Activated naive CD4-positive, alpha-beta T cell (primary cell): ENCODE measurements at regions not wholly inside any gene's neighbourhood (a gene's known extent, or its start where the extent isn't known, plus 50 kb on each side); places are given as distances from the start of the nearest gene placed in this dataset.
"Not testable (repeated sequence)": the region's sequence is repeated elsewhere in the genome, so short reads cannot be mapped to it uniquely, and the experiment has no call there.

ENCODE experiments used
- DNase-seq, 4 experiments: peaks; one replicate each; lab custom pipeline; 2025; lab: John Stamatoyannopoulos, UW

DNA sequence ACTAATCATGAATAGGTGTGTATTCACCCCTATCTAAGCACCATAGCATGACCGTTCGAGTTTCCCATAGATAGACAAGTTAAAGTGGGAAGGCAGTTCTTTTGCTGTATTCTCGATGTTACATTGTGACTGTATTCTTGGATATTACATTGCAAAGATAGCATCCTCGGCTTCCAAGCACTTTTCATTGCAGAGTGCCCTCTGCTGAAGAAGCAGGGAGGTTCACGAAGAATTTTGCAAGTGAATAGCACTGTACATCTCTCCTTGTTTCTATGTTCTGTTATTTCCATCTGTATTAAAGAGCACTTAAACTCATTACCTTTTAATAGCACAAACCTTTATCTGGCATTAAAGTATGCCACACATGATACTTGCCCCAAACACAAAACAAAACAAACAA lies 426.7 kb upstream of the ARX start:
- DNase-seq: no peak

DNA sequence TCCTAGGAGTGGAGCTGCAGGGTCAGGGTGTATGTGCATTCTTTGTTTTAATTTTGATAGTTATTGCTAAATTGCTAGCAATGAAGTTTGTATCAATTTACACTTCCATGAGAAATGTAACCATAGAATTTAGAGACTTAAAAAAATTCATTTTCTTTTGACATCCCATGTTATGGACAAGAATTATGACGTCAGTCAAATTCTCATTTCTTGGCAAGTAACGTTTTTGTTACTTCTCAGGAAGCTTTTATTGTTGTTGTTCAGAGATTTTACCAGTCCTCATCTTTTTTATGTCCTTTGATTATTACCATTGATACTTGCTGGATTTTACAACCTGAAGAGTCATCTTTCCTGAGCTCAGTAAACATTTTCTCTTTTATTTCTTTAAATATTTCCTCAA lies 417.5 kb upstream of the ARX start:
- no peak for DNase-seq

DNA sequence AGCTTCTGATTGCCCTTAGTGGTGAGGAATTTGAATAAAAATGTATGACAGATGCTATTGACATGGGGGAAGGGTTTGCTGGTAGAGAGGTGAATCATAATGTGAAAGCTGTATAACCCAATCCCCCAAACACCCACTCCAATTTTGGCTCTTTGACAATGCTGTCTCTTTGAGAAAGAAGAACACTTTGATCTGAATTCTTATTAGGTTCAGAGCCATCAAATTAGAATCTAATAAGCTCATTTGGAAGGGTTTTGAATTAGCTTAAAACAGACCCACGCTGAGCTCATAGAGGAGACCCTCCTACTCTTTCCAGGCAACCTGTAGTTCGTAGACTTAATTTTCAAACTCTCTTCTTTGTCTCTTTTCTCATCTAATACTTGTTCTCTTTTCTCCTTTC lies 416.6 kb upstream of the ARX start:
- no peak for DNase-seq

DNA sequence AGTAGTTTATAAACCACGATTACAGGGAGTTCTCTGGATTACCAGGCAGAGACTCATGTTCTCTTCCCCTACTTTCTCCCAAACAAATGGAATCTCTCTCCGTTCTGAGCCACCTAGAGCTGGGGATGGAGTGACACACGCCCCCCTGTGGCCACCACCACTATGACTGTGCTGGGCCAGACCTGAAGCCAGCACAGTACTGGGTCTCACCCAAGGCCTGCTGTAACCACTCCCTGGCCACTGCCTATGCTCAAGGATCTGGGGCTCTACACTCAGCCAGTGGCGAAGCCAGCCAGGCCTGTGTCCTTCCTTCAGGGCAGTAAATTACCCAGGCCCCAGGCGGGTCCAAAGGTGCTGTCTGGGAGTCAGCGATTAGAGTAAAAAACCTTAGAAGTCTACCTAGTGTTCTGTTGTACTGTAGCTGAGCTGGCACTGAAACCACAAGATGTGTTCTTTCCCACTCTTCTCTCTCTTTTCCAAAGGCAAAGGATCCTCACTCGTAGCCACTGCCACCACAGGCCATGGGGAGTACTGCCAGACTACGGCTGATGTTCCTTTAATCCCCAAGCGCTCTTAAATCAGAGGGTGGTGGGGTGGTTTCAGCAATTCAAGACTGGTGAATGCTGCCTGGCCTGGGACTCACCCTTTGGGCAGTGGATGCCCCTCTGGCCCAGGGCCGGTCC lies 412.2 kb upstream of the ARX start:
- DNase-seq: no peak

DNA sequence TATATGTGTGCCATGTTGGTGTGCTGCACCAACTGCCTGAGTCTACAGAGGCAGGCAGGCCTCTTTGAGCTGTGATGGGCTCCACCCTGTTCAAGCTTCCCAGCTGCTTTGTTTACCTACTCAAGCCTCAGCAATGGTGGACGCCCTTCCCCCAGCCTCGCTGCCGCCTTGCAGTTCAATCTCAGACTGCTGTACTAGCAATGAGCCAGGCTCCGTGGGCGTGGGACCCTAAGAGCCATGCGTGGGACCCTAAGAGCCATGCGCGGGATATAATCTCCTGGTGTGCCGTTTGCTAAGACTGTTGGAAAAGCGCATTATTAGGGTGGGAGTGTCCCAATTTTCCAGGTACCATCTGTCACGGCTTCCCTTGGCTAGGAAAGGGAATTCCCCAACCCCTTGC lies 388.4 kb upstream of the ARX start:
- not testable (repeated sequence) for DNase-seq

DNA sequence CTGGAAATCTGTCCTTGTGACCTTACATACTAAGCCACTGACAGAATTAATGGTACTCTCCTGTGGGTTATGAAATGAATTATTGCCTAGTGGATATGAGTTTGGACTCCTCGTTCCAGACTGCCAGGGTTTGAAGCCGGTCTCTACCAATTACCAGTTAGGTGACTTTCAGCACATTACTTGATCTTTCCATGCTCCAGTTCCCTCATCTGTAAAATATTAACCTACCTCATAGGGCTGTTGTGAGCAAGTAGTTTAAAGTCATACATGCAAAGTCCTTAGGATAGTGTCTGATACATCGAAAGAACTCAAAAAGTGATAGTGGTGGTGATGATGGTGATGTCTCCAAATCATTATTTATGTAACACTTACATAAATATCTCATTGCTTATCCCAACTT lies 373.5 kb upstream of the ARX start:
- no peak for DNase-seq

DNA sequence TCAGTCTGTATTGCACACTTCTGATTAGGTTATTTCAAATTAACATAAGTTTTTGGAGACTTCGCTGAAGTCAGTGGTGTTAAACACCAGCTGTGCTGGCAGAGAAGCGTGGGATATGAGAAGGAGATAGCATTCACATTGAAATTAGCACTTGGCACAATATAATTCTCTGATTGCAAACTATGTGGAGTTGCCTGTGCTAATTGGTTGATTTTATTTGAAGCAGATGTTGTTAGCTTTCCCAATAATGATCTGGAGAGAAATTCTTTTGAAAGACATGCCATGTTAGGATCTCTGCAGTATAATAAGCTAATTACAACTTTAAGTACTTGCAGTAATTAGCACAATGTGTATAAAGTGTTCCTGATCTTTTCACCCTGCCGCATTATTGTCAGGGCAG lies 367.4 kb upstream of the ARX start:
- no peak for DNase-seq

DNA sequence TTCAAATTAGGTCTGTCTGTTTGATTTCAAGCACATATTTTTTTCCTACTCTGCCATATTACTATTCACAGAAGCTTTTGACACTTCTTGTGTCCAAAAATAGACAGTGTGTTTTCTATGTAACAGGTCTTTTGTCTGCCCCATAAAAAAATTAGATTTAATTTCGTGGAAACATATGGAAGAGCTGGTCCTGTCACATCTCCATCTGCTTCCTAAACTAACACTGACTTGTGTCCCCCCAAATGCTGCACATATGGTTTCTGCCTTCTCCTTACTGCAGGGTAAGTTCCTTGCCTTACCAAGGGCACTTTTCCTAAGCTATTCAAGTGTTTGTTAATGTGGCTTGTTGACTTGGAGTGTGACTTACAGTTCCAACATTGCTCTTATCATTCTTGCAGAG lies 340.7 kb upstream of the ARX start:
- DNase-seq: no peak

DNA sequence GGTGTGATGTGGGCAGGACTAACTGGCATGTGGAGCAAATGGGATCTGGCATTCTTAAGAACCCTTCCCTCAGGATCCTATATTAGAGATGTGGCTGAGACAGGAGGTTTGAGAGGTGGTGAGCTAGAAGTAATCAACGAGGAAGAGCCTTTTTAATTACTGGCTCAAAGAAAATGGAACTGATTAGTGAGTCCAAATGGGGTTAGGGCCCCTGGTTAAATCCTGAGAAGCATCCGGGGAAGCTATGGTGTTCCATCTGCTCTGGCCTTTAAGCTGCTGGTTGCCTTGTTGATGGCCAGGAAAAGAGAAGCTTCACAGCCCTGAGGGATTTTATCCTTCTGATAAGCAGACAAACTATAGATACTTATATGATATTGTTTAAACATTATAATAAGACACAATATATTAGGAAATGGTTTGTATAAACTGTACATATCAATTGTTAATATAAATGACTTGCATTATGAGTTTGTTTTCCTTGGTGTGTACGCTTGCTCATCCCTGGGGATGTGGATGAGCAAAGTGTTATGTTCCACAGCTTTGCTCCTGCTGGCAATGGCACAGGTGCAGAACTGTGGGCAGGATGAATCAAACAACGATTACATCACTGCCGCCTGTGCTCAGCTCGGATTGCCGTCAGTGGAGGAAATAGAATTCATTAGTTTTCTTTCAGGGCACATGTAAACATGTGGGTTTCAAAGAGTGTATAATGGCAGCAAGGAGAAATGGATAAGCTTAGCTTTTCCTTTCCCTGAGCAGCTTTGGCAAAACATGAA lies 328.6 kb upstream of the ARX start:
- no peak for DNase-seq

DNA sequence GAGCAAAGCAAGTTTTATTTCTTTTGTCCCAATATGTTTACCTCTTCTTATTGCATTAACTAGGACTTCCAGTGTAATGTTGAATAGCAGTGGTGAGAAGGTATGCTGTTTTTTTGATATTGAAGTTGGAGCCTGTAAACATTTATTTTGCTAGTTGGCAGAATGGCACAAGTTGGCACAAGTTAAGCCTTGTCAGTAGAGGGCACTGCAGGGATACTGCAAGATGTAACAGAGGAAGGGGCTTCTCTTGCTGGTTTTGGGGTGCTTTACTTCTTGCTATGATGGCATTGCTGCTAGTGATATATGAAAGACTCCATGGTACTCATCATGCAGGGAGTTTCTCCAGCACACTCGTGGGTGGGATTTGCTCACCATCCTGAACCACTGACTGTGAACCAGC lies 327.3 kb upstream of the ARX start:
- DNase-seq: no peak

DNA sequence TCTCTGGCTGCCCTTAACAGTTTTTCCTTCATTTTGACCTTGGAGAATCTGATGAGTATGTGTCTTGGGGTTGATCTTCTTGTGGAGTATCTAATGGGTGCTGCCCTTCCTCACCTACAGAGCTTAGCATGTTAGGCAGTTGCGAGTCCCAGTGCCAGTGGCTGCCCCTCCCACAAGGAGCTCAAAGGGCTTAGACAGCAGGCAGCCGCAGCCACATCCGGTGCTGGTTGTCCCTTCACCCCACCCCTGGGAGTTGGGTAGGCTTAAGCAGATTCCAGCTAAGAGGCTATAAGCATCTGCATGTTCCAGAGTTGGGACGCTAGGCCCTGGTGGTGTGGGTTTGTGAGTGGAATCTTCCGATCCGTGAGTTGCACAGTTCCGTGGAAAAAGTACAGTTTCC lies 322.1 kb upstream of the ARX start:
- no peak for DNase-seq

DNA sequence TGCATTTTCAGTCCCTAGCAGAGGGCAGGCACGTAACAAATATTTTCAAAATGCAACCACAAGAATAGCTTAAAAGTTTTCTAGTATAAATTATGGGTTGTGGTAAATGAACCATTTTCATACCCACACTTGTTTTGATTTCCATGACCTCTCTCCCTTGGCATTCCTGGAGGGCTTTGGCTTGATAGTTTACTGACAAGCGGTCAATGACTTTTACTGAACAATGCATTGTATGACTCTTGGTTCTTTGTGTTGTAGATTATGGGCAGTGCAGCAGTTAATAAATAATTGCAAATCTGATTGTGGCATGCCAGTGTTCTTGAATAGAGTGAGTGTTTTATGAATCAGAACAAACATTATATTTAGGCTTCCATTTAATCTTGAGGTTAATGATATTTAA lies 285.2 kb upstream of the ARX start:
- DNase-seq: no peak

DNA sequence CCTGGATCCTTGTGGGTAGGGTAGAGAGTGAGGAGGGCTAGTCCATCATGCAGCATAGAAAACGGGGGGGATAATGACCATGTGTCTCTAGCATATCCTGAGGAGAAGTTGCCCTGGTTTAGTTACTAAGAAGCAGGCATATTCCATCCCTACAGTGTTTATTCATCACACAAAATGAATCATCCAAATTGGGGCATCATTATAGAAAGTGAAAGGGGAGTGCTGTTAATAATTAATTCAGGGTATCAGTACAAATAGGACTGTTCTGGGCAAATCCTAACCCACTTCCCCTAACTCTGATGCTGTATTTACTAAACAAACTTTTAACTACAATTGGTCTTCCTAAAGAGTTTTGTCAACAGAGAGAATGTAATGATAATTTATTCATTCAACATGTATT lies 281.1 kb upstream of the ARX start:
- DNase-seq: no peak

DNA sequence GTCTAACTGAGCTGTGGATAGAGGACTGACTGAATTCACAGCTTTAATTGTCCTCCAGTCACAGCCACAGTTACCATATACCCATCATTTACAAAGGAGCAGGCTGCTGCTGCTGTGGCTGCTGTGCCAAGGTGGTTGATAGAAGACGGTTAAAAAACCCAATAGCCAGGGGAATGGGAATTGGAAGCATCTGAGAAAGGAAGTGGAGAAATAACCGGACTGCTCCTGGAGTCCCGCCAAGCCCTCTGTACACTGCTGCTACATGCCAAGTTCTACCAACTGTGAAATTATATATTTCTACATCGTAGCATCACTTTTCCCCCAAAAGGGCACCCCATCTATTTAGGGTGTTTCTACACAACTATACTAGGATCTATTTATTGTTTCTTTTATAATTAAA lies 279.7 kb upstream of the ARX start:
- no peak for DNase-seq

DNA sequence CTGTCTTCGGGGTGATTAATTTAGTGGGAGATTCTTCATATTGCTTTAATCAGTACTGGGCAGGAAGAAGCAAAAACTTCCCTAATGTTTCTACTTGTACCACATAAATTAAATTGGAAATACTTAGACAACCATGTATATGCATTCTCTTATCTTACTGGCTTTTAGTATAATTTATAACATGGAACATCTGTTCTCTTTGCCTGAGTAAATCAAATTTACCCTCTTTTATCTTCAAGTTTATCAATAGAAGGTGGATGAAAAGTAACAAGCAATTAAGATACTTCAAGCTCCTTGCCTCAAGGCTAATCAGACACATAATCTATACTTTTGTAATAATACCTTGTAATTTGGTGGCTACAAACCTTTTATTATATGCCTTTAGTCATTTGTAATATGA lies 274.4 kb upstream of the ARX start:
- no peak for DNase-seq

DNA sequence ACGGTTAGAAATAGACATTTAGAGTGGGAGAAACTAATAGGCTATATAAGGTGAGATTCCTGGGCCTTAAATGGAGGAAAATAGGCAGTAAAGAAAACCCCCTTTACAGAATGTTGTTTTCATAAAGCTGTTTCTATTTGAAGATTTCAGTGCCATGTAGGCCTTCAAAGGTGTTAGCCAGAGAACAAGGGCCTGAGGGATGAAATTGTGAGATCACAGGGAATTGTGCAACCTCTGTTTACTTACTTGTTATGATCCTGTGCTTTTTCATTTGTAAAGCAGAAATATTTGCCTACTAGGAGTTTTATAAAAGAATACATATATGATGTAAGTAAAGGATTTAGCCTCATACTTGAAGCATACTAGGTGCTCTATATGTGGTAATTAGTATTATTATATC lies 272.9 kb upstream of the ARX start:
- no peak for DNase-seq

DNA sequence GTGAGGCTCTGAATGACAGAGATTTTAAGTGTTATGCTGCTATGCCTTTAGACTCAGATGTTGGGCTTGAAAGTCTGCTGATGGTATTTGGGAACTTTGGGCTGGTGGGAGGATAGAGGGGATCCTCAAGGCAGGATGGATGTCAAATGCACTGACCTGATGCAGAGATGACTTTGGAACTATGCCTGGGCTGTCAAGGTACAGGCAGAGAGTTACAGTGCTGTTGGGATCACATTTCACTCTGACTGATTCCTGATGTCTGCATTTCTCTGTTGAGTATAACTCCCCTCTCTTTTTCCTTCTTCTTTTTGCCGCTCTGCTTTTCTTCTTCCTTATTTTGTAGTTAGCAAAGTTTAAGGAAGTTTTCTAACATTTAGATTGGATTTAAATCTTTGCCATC lies 271.8 kb upstream of the ARX start:
- DNase-seq: no peak

DNA sequence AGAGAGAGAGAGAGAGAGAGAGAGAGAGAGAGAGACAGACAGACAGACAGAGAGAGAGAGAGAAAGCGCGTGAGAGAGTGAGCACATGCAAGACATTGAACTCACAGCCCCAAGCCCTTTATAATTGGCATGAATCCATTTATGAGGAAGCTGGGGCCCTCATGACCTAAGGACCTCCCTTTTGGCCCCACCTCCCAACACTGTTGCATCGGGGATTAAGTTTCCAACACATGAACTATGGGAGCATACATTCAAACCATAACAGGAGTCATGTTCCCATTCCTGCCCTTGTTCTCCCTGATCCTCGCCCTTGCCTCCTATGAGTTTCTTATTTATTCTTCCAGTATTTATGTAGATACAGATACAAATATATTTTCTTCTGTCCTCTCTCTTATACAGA lies 269.8 kb upstream of the ARX start:
- DNase-seq: no peak

DNA sequence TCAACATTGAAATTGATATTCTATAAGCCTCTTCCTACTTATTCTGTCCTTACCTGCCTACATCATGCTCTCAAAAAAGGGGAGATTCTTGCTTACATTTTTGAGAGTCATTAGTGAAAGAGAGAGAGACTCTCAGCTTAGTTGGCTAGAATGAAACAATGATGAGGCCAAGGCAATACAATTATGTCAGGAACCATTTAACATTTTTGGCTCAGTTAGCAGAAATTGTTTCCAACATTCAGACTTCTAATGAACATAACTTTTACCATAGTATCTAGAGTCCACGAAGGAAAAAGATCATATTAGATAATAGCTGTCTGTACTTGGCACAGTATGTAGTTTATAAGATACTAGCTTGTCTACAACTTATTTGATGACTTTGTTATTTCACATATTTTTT lies 263.7 kb upstream of the ARX start:
- no peak for DNase-seq

DNA sequence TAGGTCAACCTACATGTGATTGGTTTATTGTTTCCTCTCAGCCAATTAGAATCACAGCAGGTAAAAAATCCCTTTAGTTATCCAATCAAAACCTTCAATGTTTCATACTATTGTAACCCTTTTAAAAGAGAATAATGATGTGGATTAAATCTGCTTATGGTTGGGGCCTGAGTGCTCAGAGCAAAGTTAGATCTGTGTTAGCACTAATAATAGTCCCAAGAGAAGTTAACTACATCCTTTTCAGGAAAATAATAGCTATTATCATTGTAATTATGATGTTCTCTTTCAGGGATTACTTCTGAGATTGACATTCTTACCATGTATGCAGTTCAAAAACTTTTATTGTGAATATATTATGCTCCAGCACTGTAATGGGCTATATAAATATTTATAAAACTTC lies 262.6 kb upstream of the ARX start:
- DNase-seq: no peak

DNA sequence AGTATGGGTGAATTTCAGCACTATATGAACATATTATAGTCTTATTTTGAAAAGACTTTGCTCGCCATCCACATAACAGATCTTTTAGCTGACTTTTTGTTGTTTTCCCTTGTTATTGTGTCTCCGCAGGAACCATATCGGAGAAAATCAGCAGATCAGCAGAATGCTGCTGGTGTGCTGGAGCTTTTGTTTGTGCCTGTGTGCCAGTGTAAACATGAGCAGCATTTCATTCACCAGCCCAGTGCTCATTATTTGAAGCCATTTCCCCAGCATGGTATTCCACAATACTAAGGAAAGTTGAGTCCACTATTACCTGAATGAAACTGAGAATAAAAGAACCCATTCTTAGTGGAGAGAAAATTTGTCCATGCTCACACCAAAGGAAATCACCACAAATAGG lies 261.8 kb upstream of the ARX start:
- DNase-seq: no peak

DNA sequence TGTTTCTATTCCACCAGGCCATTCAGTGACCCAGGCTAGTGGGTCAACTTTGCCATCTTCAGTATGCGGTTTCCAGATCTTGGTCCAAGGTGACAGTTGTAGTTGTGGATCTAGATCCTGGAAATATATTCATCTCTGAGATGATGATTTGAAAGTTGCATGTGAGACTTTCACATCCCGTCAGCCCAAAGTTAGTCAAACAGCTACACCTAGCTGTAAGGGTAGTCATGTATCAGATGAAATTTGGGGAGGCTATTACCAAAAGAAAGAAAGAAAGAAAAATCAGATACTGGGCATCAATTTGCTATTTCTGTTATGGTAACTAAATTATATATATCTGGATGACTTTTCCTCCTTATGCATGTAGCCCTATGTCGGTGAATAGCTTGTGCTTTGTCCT lies 259.4 kb upstream of the ARX start:
- no peak for DNase-seq

DNA sequence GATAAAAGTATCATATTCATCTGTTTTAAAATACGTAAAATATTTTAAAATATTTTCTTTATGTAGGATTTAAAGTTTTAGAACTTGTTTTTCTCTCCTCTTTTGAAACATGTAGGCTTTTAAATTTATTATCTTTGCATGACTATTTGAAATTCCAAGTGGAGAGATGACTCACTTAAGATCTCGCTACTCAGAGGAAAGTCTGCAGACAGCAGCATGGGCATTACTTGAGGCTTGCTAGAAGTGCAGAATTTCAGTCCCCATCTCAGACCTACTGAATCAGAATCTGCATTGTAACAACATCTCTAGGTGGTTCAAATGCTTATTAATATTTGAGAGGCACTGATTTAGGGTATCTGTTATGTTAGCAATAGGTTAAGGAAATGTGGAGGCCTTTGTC lies 225.7 kb upstream of the ARX start:
- DNase-seq: no peak

DNA sequence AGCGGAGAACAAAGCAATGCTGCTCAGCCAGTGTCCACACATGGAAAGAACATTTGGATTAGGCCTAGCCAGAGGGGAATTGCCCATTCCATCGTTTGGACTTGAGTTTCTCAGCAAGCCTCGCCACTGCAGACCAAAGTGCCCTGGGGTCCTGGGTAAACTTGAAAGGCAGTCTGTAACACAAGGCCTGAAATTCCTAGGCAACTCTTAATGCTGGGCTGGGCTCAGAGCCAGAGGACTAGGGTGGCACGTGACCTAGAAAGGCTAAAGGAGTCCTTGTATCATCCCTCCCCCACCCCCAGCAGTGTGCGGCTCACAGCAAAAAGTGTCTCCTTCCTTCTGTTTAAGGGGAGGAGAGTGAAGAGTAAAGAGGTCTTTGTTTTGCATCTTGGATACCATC lies 210.4 kb upstream of the ARX start:
- no peak for DNase-seq
